Activated CD8-positive, alpha-beta memory T cell treated with anti-CD3 and anti-CD28 coated beads for 48 hours (primary cell): ENCODE measurements at regions not wholly inside any gene's neighbourhood (a gene's known extent, or its start where the extent isn't known, plus 50 kb on each side); places are given as distances from the start of the nearest gene placed in this dataset.

Experiments
- DNase-seq, 3 experiments: peaks; one replicate each; pipeline ENCODE4 v3.0.0-alpha.2; 2020; ENCODE audit warnings: low read depth in 2 of 3, low spot score in 2 of 3

GRCh38 chr5:165836046-165836445, 2330.6 kb downstream of the MAT2B start:
- DNase-seq, result no peak

DNA sequence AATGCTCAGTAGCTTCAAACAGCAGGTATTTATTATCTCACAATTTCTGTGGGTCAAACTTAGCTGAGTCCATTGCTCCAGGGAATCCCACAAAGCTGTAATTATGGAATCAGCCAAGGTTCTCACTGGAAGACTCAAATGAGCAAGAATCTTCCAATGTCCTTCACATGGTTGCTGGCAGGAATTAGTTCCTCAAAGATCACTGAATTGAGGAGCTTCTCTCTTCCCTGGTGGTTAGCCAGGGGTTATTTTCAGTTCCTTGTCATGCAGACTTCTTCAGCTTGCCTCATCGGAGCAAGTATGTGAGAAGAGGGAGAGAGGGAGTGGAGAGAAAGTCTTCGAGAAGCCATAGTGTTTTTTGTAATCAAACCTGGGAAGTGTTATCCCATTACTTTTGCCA, 2331.9 kb downstream of the MAT2B start:
- no peak for DNase-seq

DNA sequence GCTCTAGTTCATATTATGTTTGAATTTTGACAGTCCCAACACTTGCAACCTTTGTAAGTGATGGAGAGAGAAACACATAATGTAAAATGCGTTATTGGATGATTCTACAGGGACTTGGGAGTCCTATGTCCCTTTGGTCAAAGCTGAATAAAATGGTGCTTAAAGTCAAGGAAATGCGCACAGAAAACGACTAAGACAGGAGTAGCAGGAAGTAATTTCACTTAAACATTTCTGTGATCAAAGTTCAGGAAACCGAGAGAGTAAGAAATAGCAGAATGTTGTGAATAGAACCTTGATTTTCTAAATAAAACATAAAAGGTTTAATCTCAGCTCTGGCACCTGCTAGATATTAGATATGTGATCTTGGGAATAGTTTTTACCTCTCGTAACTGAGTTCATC, 2339.2 kb downstream of the MAT2B start:
- DNase-seq, result no peak

GRCh38 chr5:165858118-165858517, 2352.7 kb downstream of the MAT2B start:
- no peak for DNase-seq

DNA sequence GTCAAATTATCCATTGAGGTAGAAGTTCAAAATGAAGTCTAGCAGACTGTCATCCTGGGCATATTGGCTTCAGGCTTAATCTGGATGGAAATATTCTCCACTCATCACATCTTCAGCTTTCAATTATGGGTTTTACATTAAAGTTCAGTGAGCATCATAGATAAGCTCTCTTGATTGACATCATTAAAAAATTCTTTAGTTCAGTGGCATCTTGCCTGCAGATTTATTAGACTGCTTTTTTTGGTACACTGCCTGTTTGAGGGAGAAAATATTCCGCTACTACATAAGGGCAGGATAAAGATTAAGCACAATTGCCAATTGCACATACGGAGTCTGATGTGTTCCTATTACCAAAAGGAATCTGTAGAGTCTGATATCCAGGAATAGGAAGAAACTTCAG, 2353.8 kb downstream of the MAT2B start:
- DNase-seq, result no peak

DNA sequence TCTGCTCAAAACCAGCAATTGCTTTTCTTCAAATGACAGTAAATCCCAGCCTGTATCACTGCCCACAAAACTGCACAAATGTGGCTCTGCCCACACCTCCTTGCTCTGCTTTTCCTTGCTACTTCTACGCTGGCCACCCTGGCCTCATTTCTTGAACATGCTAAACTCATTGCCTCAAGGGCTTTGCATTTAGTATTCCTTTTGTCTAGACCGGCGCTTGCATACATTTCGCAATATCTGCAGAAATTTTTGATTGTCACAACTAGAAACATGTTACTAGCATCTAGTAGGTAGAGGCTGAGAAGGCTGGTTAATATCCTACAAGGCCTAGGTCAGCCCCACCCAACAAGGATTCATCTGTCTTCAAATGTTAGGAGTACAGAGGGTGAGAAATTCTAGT, 2357.8 kb downstream of the MAT2B start:
- DNase-seq, result no peak

DNA sequence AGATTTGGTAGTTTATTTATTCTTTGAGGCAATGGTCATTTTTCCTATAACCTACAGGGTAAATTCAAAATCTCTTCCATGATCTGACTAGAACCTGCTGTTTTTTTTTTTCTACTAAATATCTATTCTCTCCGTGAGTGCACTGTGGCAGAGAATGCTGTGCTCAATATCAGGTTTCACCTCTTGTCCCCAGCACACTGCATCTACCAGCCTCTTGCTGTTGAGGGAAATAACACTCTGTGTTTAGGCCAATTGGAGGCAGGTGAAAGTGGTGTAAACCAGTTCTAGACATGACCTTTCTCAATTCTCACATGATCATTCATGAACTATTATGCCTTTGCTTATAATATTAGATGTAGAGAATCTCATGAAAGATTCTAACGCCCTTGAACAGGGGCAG, 2365.9 kb downstream of the MAT2B start:
- DNase-seq, result no peak

GRCh38 chr5:165874851-165875250, 2369.4 kb downstream of the MAT2B start:
- DNase-seq, result no peak

DNA sequence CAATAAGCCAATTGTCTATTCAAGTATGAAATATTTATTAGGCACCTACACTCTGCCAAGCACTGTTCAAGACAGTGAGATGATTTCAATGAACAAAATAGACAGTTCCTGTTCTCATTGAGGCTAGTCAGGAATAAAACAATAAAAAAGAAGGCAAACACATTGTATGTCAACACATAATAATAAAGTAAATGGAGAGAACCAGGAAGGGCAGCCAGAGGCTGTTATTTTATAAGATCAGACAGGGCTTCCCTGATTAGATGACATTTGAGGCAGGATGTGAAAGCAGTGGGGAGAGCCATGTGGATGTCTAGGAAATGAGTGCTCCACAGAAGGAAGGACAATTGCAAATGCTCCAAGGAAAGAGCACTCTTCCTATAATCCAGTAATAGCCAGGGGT, 2371.1 kb downstream of the MAT2B start:
- DNase-seq, result no peak

GRCh38 chr5:165877475-165877874, 2372.1 kb downstream of the MAT2B start:
- DNase-seq, result no peak

GRCh38 chr5:165881259-165881658, 2375.8 kb downstream of the MAT2B start:
- no peak for DNase-seq

DNA sequence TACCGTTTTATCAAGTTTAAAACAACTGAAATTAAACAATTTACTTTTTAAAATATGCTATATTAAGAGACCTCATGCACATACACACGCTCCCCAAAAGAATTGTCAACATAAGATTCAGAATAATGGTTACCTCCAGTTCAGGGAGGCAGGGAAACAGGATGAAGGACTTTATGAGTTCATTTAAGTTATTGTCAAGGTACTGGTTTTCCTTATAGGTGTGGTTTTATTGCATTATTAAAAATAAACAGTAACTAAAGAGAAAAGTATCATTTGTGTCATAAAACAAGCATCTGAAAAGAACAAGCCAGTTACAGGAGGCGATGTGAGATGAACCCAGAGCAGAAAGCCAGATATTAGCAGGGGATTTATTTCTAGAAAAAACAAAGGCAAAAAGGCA, 2376.7 kb downstream of the MAT2B start:
- no peak for DNase-seq

DNA sequence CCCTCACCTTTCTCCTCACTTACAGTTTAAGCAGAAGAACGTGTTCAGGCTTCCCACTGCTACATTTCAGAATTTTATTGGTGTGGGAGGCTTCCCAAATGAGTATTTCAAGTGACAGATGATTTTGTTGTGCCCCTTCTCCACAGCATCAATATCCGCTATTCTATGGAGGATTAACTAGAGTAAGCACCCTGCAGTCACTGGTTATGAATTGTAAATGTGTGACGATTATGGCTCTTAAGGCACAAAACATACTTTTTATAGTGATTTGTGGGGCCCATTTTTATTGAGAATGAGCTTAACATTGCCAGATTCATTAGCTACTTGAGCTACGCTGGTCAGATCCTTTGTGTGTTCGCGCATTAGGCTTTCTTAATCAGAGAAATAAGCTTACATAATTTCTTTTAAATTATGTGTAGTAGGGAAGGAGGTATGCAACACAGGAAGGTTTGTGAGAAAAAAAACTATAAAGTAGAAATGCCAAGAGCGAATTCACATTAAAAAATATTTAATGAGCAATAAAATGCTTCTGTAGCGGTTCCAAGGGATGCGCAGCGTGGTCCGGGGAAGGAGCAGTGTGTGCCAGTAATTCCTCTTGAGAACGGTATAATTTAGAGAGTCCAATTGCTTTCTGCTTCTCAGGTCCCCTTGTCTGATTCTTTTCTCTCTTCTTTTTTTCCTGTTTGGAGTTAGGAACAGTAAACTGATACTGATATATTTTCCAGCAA, 2380.4 kb downstream of the MAT2B start:
- no peak for DNase-seq

- no peak for DNase-seq
These were observed 2381.7 kb downstream of the MAT2B start for GRCh38 chr5:165887147-165887546.

DNA sequence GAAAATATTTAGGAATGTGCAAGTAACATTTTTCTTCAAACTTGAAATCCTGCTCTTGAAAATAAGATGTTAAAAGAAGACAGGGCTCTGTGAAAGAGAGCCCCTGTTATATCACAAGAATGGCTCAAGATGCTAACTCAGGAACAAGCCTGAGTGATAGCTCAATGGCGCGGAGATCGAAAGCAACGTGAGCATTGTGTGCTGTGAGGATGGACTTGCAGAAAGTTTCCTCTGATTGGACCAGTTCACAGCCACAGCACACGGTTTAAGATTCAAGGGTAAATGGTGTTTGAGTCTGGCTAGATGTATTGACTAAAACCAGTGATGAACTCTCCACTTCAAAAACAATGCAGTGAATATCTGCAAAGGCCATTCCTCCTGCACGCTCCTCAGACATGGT, 2387.0 kb downstream of the MAT2B start:
- DNase-seq, result no peak

DNA sequence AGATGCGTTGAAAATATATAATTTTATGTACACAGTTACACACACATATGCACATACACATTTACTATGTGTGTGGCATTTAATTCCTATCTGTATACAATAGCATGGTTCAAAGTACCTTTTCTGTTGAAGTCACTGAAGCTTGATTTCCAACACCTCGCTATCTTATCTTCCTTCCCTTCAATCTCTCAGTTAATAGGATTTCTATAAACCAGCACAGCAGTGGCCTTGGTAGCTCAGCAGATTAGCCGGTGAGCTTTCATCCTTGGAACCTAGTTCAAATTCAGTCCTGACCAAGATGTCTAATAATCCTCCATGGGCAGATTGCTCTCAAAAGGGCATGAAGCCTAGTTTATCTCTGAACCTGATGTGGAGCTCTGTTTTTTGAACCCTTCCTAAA, 2389.5 kb downstream of the MAT2B start:
- no peak for DNase-seq

DNA sequence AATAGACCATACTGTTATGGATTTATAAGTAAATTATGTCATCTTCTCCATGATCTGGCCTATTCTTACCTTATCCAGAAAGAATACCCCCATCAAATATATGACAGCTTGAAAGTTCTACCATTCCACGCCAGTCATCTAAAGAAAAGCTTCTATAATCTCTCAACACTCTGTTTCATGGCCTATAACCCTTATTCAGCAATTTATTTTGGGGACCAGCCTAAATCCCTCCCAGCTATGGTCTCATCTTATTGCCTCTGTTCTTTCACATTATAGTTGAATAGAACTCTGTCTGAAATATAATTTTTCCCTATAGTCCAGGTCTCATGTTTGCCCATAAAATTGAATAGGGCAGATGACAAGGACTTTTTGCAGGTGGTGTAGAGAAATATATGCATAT, 2387.6 kb upstream of the WWC1 start:
- DNase-seq, result no peak

DNA sequence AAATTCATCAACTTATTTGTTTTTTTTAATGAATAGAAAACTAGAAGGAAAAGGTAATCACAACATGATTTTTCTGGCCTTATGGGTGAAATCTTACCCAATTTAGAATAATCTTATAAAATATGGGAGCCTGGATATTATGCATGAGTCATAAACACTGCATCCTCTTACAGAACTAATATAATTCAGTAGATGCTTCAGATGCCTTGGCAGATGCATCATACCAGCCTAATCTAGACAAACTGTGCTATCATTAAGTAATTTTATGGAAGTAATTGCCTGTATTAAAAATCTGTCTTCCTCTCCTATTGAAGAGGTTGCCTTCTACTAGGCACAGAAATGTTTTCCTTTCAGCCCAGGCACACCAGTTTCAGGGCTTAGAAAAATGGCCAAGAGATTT, 2384.6 kb upstream of the WWC1 start:
- no peak for DNase-seq

DNA sequence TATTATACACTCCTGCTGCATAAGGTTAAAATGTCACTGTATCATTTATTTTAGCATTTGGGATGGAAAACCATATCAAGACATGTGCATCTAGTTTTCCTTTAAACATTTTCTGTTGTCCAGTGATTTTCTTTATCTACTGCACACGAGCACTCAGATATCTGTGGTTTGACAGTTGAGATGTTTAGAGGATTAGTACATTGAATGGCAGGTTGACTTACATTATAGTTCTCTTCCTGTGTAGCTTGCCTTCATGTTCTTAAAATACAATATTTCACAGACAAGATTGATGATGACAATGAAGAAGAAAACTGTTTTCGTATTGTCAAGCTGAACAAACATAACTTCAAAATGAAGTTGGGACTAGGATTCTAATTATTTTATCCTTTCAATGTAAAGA, 2378.4 kb upstream of the WWC1 start:
- no peak for DNase-seq

- DNase-seq, result no peak
These were observed 2377.0 kb upstream of the WWC1 start for GRCh38 chr5:165914456-165914855.

DNA sequence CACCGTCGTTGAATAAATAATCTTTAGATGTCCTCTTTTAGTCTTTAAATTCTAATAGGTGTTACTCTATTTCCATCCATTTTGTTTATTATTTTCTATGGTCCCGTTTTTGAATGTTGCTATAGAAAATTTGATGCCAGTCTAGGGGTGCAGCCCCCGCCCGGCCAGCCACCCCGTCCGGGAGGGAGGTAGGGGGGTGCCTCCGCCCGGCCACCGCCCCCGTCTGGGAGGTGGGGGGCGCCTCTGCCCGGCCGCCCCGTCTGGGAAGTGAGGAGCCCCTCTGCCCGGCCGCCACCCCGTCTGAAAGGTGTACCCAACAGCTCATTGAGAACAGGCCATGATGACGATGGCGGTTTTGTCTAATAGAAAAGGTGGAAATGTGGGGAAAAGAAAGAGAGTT, 2372.2 kb upstream of the WWC1 start:
- no peak for DNase-seq

- no peak for DNase-seq
These were observed 2370.8 kb upstream of the WWC1 start for GRCh38 chr5:165920655-165921054.

- no peak for DNase-seq
These were observed 2362.5 kb upstream of the WWC1 start for GRCh38 chr5:165928971-165929370.

GRCh38 chr5:165940541-165940940, 2350.9 kb upstream of the WWC1 start:
- no peak for DNase-seq
